ENCODE measurements at regions not wholly inside any gene's neighbourhood (a gene's known extent, or its start where the extent isn't known, plus 50 kb on each side); places are given as distances from the start of the nearest gene placed in this dataset.
"Not testable (repeated sequence)": the region's sequence is repeated elsewhere in the genome, so short reads cannot be mapped to it uniquely, and the experiment has no call there.

- Histone ChIP-seq H3K4me3 (ENCODE audit: low read length, poor library complexity, severe bottlenecking) (no peak within 1 kb of the TSS), H3K4me2 (ENCODE audit: low read depth, low read length, poor library complexity, severe bottlenecking) (no peak within 1 kb of the TSS), H3K79me2 (ENCODE audit: insufficient read depth, low read length) (no peaks in the 10 kb centered on the region), H3K27me3 (ENCODE audit: insufficient read depth, low read length, poor library complexity, severe bottlenecking) (no peaks in the 10 kb centered on the region), H3K9me2 (replicated peaks; ENCODE audit: low read depth, low read length) (no peaks in the 10 kb centered on the region), H3K9ac (ENCODE audit: low read depth, low read length, poor library complexity, severe bottlenecking) (no peak within 1 kb of the TSS), H2AFZ (ENCODE audit: low read length) (no peak within 1 kb of the TSS), H3F3A (ENCODE audit: low read depth) (no peaks in the 10 kb centered on the region), H3K4me1 (ENCODE audit: insufficient read depth, low read length, poor library complexity, severe bottlenecking) (no peaks in the 10 kb centered on the region), H3K9me3 (ENCODE audit: insufficient read depth, low read depth, low read length) (no peaks in the 10 kb centered on the region), H3K36me3 (ENCODE audit: insufficient read depth, low read length) (no peaks in the 10 kb centered on the region), H4K20me1 (ENCODE audit: insufficient read depth, low read length, poor library complexity, severe bottlenecking) (no peaks in the 10 kb centered on the region)
- TF ChIP-seq EZH2phosphoT487 (IDR thresholded peaks at IDR 0.05; ENCODE audit: borderline replicate concordance) (no peak), CTCF (conservative IDR thresholded peaks at IDR 0.05; ENCODE audit: low read length) (no peak)
These were observed 266.1 kb downstream of the CGGBP1 start, which contains the start of gene HTR1F for GRCh38 chr3:87792534-87793336. HTR1F (plus strand) TSS chr3:87792706.

- H3K9me3 ChIP-seq (ENCODE audit: insufficient read depth, low read depth, low read length): no peaks in the 10 kb centered on the region
- no peak for TF ChIP-seq EZH2phosphoT487 (IDR thresholded peaks at IDR 0.05; ENCODE audit: borderline replicate concordance)
- no peak for TF ChIP-seq CTCF (conservative IDR thresholded peaks at IDR 0.05; ENCODE audit: low read length)
- H4K20me1 ChIP-seq (ENCODE audit: insufficient read depth, low read length, poor library complexity, severe bottlenecking): no peaks in the 10 kb centered on the region
- H3K27me3 ChIP-seq (ENCODE audit: insufficient read depth, low read length, poor library complexity, severe bottlenecking): no peaks in the 10 kb centered on the region
- no peaks in the 10 kb centered on the region for H3K4me1 ChIP-seq (ENCODE audit: insufficient read depth, low read length, poor library complexity, severe bottlenecking)
- no peak overlapping the region for H3K9ac ChIP-seq (ENCODE audit: low read depth, low read length, poor library complexity, severe bottlenecking)
- no peak overlapping the region for H2AFZ ChIP-seq (ENCODE audit: low read length)
- no peaks in the 10 kb centered on the region for H3K36me3 ChIP-seq (ENCODE audit: insufficient read depth, low read length)
- H3K4me2 ChIP-seq (ENCODE audit: low read depth, low read length, poor library complexity, severe bottlenecking): no peak overlapping the region
- H3K4me3 ChIP-seq (ENCODE audit: low read length, poor library complexity, severe bottlenecking): no peak overlapping the region
- no peaks in the 10 kb centered on the region for H3K79me2 ChIP-seq (ENCODE audit: insufficient read depth, low read length)
- no peaks in the 10 kb centered on the region for H3F3A ChIP-seq (ENCODE audit: low read depth)
- no peaks in the 10 kb centered on the region for H3K9me2 ChIP-seq (replicated peaks; ENCODE audit: low read depth, low read length)
These were observed 266.6 kb downstream of the CGGBP1 start for GRCh38 chr3:87792198-87792533.

- Histone ChIP-seq H3K9me2 (replicated peaks; ENCODE audit: low read depth, low read length) (no peaks in the 10 kb centered on the region), H3K4me1 (ENCODE audit: insufficient read depth, low read length, poor library complexity, severe bottlenecking) (no peaks in the 10 kb centered on the region), H3K9ac (ENCODE audit: low read depth, low read length, poor library complexity, severe bottlenecking) (no peak overlapping the region), H3F3A (ENCODE audit: low read depth) (no peaks in the 10 kb centered on the region), H2AFZ (ENCODE audit: low read length) (no peak overlapping the region), H3K4me2 (ENCODE audit: low read depth, low read length, poor library complexity, severe bottlenecking) (no peak overlapping the region), H3K9me3 (ENCODE audit: insufficient read depth, low read depth, low read length) (no peaks in the 10 kb centered on the region), H3K4me3 (ENCODE audit: low read length, poor library complexity, severe bottlenecking) (no peak overlapping the region), H4K20me1 (ENCODE audit: insufficient read depth, low read length, poor library complexity, severe bottlenecking) (no peaks in the 10 kb centered on the region), H3K36me3 (ENCODE audit: insufficient read depth, low read length) (no peaks in the 10 kb centered on the region), H3K79me2 (ENCODE audit: insufficient read depth, low read length) (no peaks in the 10 kb centered on the region), H3K27me3 (ENCODE audit: insufficient read depth, low read length, poor library complexity, severe bottlenecking) (no peaks in the 10 kb centered on the region)
- TF ChIP-seq CTCF (conservative IDR thresholded peaks at IDR 0.05; ENCODE audit: low read length) (no peak), EZH2phosphoT487 (IDR thresholded peaks at IDR 0.05; ENCODE audit: borderline replicate concordance) (no peak)
These were observed 267.4 kb downstream of the CGGBP1 start for GRCh38 chr3:87791248-87792027.

- not testable (repeated sequence) for H3K79me2 ChIP-seq (ENCODE audit: insufficient read depth, low read length); H3K4me3 ChIP-seq (ENCODE audit: low read length, poor library complexity, severe bottlenecking); H3K36me3 ChIP-seq (ENCODE audit: insufficient read depth, low read length); H3K4me2 ChIP-seq (ENCODE audit: low read depth, low read length, poor library complexity, severe bottlenecking); H3F3A ChIP-seq (ENCODE audit: low read depth); H4K20me1 ChIP-seq (ENCODE audit: insufficient read depth, low read length, poor library complexity, severe bottlenecking); H2AFZ ChIP-seq (ENCODE audit: low read length); H3K4me1 ChIP-seq (ENCODE audit: insufficient read depth, low read length, poor library complexity, severe bottlenecking); H3K9ac ChIP-seq (ENCODE audit: low read depth, low read length, poor library complexity, severe bottlenecking); H3K9me3 ChIP-seq (ENCODE audit: insufficient read depth, low read depth, low read length); H3K27me3 ChIP-seq (ENCODE audit: insufficient read depth, low read length, poor library complexity, severe bottlenecking); H3K9me2 ChIP-seq (replicated peaks; ENCODE audit: low read depth, low read length)
These were observed 269.8 kb downstream of the CGGBP1 start for GRCh38 chr3:87789049-87789448.
